BJ (cell line): ENCODE measurements at regions not wholly inside any gene's neighbourhood (a gene's known extent, or its start where the extent isn't known, plus 50 kb on each side); places are given as distances from the start of the nearest gene placed in this dataset.

Experiments
- CTCF ChIA-PET: fragments of 350-600 bp; formaldehyde crosslinking; extraction: SDS; loops from one replicate; lab custom pipeline; 2021; ENCODE audit warnings: antibody characterized with exemption, inconsistent platforms; lab: Yijun Ruan, JAX
- POLR2A ChIA-PET: fragments of 300-600 bp; sonication (Branson Sonifier 250); formaldehyde crosslinking; extraction: SDS; loops from one replicate; lab custom pipeline; 2021; ENCODE audit warnings: antibody characterized with exemption; lab: Charles Lee
- DNase-seq: peaks from one replicate; pipeline ENCODE4 v3.0.0-alpha.2; 2011; ENCODE audit warnings: low read depth
- H3K27me3 ChIP-seq: 2 replicates; pipeline ENCODE4 v1.6.0; 2011; ENCODE audit warnings: low read length; ENCODE audit not compliant: control insufficient read depth, insufficient read depth
- H3K36me3 ChIP-seq: 2 replicates; pipeline ENCODE4 v1.5.1; 2011; ENCODE audit warnings: low read length; ENCODE audit not compliant: control insufficient read depth, insufficient read depth
- H3K4me3 ChIP-seq: 2 replicates; pipeline ENCODE4 v1.5.1; 2011; ENCODE audit warnings: low read depth, mild to moderate bottlenecking, control low read depth, low read length
- TF ChIP-seq, protein P1 (sequence below): IDR thresholded peaks from 2 replicates; pipeline ENCODE4 v1.5.1; 2011; ENCODE audit warnings: low read depth, mild to moderate bottlenecking, control low read depth, inconsistent platforms, low read length, moderate library complexity; ENCODE audit not compliant: insufficient read depth

DNA sequence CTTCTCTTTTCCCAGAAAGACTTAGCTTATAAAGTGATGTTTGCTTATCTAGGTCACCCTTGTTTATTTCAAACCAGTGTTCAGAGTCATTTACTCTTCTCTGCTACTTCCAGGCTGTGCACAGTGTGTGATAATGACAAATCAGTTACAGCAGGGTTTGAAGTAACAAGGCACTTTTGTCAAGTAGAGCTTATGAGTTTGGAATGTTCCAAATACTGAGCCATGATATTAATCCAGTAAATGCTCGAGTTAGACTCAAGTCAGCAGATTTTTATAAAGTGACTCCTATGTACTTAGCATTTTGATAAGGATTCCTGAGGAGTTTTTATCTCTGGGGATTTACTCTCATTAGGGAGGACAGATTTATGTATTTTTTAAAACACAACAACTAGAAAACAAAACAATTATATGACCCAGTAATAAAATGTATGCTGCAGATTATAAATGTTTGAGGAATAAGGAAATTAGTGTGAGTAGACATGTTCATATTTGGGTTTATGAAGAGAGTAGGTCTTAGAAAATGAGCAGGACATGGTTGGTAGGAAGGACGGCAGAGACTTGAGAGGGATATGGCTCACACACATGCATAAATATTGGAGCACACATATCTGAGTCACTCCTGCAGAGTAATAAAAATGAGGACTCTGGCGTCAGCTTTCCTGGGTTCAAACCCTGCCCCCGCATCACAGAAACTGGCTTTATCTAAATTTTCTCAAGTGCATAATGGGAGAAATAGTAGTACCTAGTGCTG is 271.2 kb downstream of the FBXO8 start:
- TF ChIP-seq, protein P1, sequence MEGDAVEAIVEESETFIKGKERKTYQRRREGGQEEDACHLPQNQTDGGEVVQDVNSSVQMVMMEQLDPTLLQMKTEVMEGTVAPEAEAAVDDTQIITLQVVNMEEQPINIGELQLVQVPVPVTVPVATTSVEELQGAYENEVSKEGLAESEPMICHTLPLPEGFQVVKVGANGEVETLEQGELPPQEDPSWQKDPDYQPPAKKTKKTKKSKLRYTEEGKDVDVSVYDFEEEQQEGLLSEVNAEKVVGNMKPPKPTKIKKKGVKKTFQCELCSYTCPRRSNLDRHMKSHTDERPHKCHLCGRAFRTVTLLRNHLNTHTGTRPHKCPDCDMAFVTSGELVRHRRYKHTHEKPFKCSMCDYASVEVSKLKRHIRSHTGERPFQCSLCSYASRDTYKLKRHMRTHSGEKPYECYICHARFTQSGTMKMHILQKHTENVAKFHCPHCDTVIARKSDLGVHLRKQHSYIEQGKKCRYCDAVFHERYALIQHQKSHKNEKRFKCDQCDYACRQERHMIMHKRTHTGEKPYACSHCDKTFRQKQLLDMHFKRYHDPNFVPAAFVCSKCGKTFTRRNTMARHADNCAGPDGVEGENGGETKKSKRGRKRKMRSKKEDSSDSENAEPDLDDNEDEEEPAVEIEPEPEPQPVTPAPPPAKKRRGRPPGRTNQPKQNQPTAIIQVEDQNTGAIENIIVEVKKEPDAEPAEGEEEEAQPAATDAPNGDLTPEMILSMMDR: no peak
- POLR2A ChIA-PET: no interaction called here
- CTCF ChIA-PET: interaction anchor here (0.6 kb wide), 1 partner anchor 23 kb away, joined by 3 read pairs; no protein-coding TSS in a partner anchor
- Histone ChIP-seq H3K27me3 (no peaks in the 10 kb centered on the region), H3K36me3 (no peaks in the 10 kb centered on the region), H3K4me3 (no peak overlapping the region)
- DNase-seq: no peak

DNA sequence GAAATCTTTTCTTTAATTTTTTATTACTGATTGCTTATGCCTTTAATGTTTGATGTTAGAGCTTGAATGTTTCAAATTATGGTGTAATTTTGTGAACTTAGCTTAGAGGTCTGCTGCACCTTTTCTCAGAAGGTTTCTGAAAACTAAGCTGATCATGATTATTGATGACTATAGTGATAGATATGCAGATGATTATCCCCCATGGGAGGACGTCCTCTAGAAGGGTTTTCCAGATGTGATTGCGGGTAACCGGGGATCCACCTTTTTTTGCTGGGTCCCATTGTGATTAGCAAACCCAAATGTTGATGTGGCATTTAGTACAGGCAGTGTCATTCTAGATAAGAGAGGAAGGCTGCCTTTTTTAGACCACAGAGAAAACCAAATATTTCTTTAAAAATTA is 272.9 kb downstream of the FBXO8 start:
- TF ChIP-seq, protein P1: no peak
- DNase-seq: no peak
- Histone ChIP-seq H3K4me3 (no peak overlapping the region), H3K27me3 (no peaks in the 10 kb centered on the region), H3K36me3 (no peaks in the 10 kb centered on the region)
- ChIA-PET POLR2A (no interaction called here), CTCF (interaction anchor here (0.6 kb wide), 1 partner anchor 183 kb away, joined by 3 read pairs; no protein-coding TSS in a partner anchor)

DNA sequence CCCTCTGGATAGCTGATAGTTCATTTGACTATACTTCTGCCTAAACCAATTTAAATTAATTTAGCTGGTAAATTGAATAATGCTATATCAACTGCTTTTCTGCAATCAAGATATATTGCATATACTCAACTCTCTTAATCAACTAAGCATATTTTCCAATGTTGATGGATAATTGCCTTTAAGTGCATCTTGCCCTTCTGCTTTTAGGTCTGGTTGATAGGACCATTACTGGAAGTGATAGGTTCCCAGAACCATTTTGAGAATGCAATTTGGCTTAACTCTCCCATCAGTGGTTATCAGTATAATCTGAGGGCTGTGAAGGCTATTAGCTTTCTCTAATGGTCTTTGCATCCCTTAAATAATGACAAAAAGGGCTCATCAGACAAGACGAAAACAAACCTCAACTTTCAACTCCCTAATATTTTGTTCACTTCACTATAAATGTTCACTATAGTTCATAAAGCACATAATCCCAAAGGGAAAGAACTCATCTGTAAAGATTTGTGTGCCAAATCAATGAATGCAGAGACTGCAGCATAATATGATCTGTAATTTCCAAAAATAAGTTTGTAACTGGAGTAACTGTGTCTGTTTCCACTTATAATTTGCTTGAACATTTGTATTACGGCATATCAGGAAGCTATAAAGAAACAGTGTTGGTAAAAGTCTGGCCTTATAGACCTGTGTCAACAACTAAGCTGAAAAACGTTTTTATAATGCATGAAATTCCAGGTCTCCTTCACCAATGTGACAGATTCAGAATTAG is 273.6 kb downstream of the FBXO8 start:
- CTCF ChIA-PET: interaction anchor here (0.6 kb wide), 1 partner anchor 182 kb away, joined by 3 read pairs; no protein-coding TSS in a partner anchor
- no peak for DNase-seq
- POLR2A ChIA-PET: no interaction called here

DNA sequence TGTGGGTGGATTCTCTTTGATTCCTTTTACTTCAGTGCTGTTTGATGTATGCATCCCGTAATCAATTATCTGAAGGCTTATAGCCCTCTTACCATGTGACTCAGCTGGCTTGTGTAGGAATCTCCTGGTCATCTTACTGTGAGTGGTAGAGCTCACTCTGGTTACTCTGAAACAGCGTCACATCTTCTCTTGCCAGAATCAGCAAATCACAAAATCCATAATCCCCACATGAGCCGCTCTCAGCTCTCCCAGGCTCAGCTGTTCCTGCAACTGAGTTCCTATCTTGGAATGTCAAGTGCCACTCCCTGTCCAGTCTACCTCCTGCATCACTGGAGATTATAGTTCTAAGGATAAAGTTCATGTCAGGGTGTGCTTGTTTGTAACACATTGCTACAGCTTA is 278.0 kb downstream of the FBXO8 start:
- TF ChIP-seq, protein P1: no peak
- Histone ChIP-seq H3K4me3 (no peak overlapping the region), H3K27me3 (no peaks in the 10 kb centered on the region), H3K36me3 (no peaks in the 10 kb centered on the region)
- CTCF ChIA-PET: no interaction called here
- POLR2A ChIA-PET: no interaction called here
- no peak for DNase-seq

More for the DNA sequence above, 273.6 kb downstream of the FBXO8 start:
- Histone ChIP-seq H3K36me3 (no peaks in the 10 kb centered on the region), H3K27me3 (no peaks in the 10 kb centered on the region), H3K4me3 (no peak overlapping the region)
- TF ChIP-seq, protein P1: no peak
